IPS-15b (cell line): ENCODE measurements at regions not wholly inside any gene's neighbourhood (a gene's known extent, or its start where the extent isn't known, plus 50 kb on each side); places are given as distances from the start of the nearest gene placed in this dataset.
A peak's percentile ranks its signal among the peaks of the same experiment; 100 is the strongest.

ENCODE experiments used
- H3K27me3 ChIP-seq: one replicate; pipeline ENCODE4 v1.6.1; 2013; ENCODE audit warnings: low read length; ENCODE audit not compliant: control insufficient read depth, insufficient read depth
- H3K36me3 ChIP-seq: one replicate; pipeline ENCODE4 v1.6.1; 2013; ENCODE audit warnings: low read length; ENCODE audit not compliant: control insufficient read depth, insufficient read depth
- H3K4me1 ChIP-seq: one replicate; pipeline ENCODE4 v1.6.1; 2013; ENCODE audit warnings: mild to moderate bottlenecking, low read length; ENCODE audit not compliant: control insufficient read depth, insufficient read depth
- H3K4me3 ChIP-seq: one replicate; pipeline ENCODE4 v1.5.1; 2013; ENCODE audit warnings: low read depth, low read length
- H3K9ac ChIP-seq: one replicate; pipeline ENCODE4 v1.6.1; 2013; ENCODE audit warnings: low read depth, mild to moderate bottlenecking, low read length
- H3K9me3 ChIP-seq: one replicate; pipeline ENCODE4 v1.6.1; 2013; ENCODE audit warnings: mild to moderate bottlenecking, low read length; ENCODE audit not compliant: control insufficient read depth, insufficient read depth

GRCh38 chr2:172153156-172153555, 50.5 kb upstream of the DLX2 start:
- H3K9ac ChIP-seq = no peak overlapping the region
- no peak overlapping the region for H3K4me3 ChIP-seq
- H3K36me3 ChIP-seq = no peaks in the 10 kb centered on the region
- no peaks in the 10 kb centered on the region for H3K27me3 ChIP-seq
- H3K4me1 ChIP-seq = no peaks in the 10 kb centered on the region
- no peaks in the 10 kb centered on the region for H3K9me3 ChIP-seq

- no peaks in the 10 kb centered on the region for H3K4me1 ChIP-seq
- no peaks in the 10 kb centered on the region for H3K27me3 ChIP-seq
- H3K9me3 ChIP-seq = no peaks in the 10 kb centered on the region
- H3K36me3 ChIP-seq = no peaks in the 10 kb centered on the region
- no peak overlapping the region for H3K9ac ChIP-seq
- H3K4me3 ChIP-seq = no peak overlapping the region
Measured at GRCh38 chr2:172153757-172154156, 51.1 kb upstream of the DLX2 start.

GRCh38 chr2:172155752-172156151, 53.1 kb upstream of the DLX2 start:
- H3K4me1 ChIP-seq = no peaks in the 10 kb centered on the region
- H3K9ac ChIP-seq = no peak overlapping the region
- H3K36me3 ChIP-seq = no peaks in the 10 kb centered on the region
- H3K4me3 ChIP-seq = no peak overlapping the region
- H3K27me3 ChIP-seq = no peaks in the 10 kb centered on the region
- H3K9me3 ChIP-seq = no peaks in the 10 kb centered on the region

GRCh38 chr2:172160839-172161238, 58.1 kb upstream of the DLX2 start:
- H3K9ac ChIP-seq = no peak overlapping the region
- H3K27me3 ChIP-seq = no peaks in the 10 kb centered on the region
- no peaks in the 10 kb centered on the region for H3K4me1 ChIP-seq
- H3K36me3 ChIP-seq = no peaks in the 10 kb centered on the region
- no peak overlapping the region for H3K4me3 ChIP-seq
- no peaks in the 10 kb centered on the region for H3K9me3 ChIP-seq

GRCh38 chr2:172162225-172162733, 59.6 kb upstream of the DLX2 start:
- Histone ChIP-seq H3K27me3 (no peaks in the 10 kb centered on the region), H3K36me3 (no peaks in the 10 kb centered on the region), H3K4me3 (no peak overlapping the region), H3K9me3 (no peaks in the 10 kb centered on the region), H3K4me1 (no peaks in the 10 kb centered on the region), H3K9ac (no peak overlapping the region)

DNA sequence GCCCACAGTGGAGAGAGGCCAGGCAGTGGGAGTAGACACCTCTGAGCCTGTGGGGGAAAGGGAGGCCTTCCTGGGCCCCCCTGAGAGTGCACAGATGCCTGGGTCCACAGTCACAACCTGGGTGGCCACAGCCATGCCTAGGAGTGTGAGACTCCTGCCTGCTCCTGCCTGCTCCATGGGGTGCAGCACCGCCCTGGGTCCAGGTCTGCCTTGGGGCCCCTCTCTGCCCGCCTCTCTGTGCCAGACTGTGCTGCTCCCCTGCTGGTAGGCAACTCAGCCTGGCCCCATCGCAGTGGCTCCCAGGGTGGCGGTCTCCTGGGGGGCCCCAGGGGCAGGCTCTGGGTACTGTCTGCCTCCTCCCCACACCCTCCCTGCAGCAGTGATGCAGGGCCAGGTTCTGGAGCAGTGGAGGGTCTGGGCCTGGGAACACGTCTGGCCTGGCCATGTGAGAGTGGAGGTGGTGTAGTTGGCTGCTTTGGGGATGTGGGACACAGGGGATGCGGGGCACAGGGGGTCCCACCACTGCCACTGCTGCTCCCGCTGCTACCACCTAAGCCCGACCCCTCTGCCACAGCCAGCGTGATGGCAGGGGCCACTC, 60.1 kb upstream of the DLX2 start:
- no peaks in the 10 kb centered on the region for H3K27me3 ChIP-seq

GRCh38 chr2:172168917-172169346, 66.2 kb upstream of the DLX2 start:
- Histone ChIP-seq H3K9me3 (no peaks in the 10 kb centered on the region), H3K36me3 (no peaks in the 10 kb centered on the region), H3K4me1 (peaks cover 12% of the 10 kb centered on the region), H3K4me3 (no peak overlapping the region), H3K27me3 (peaks cover 3% of the 10 kb centered on the region), H3K9ac (no peak overlapping the region)

More for the DNA sequence above, 60.1 kb upstream of the DLX2 start:
- H3K9ac ChIP-seq = no peak overlapping the region
- H3K4me3 ChIP-seq = no peak overlapping the region
- H3K4me1 ChIP-seq = no peaks in the 10 kb centered on the region
- H3K9me3 ChIP-seq = no peaks in the 10 kb centered on the region
- H3K36me3 ChIP-seq = no peaks in the 10 kb centered on the region

- peaks cover 3% of the 10 kb centered on the region for H3K27me3 ChIP-seq
- no peak overlapping the region for H3K4me3 ChIP-seq
- no peaks in the 10 kb centered on the region for H3K9me3 ChIP-seq
- H3K9ac ChIP-seq = no peak overlapping the region
- H3K36me3 ChIP-seq = no peaks in the 10 kb centered on the region
- H3K4me1 ChIP-seq = peaks cover 12% of the 10 kb centered on the region
Measured at GRCh38 chr2:172169611-172170010, 66.9 kb upstream of the DLX2 start.

DNA sequence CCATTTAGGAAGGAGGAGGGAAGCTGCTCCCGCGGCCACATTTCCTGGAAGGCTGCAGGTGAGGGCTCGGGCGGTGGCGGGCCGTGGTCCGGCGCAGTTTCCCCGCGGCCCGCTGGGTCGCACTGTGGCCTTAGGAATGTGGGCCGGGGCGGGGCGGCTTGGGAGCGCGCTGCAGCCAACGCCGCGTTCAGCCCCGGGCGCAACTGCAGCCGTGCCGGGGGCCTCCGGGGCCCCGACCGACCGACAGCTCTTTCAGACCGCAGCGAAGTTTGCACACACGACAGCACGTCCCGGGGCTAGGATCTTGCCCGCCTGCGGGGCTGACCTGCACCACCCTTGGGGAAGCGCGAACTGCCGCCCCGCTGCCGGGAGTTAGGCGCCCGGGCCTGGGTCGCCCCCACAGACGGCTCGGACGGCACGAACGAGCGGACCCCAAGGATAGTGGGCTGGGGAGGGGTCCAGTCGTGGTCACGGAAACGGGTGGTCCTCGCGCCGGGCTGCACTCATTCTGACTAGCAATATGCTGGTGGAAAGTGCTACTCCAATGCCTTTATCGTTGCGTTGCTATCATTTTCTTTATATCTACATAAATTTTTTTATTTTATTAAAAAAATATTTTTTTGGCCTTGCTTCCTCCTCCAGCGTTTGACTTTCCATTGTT, 69.9 kb upstream of the DLX2 start:
- Histone ChIP-seq H3K4me1 (peaks cover 12% of the 10 kb centered on the region), H3K9ac (peak overlapping the region; percentile 50), H3K4me3 (peak overlapping the region; percentile 64), H3K27me3 (peaks cover 3% of the 10 kb centered on the region), H3K36me3 (no peaks in the 10 kb centered on the region), H3K9me3 (no peaks in the 10 kb centered on the region)

DNA sequence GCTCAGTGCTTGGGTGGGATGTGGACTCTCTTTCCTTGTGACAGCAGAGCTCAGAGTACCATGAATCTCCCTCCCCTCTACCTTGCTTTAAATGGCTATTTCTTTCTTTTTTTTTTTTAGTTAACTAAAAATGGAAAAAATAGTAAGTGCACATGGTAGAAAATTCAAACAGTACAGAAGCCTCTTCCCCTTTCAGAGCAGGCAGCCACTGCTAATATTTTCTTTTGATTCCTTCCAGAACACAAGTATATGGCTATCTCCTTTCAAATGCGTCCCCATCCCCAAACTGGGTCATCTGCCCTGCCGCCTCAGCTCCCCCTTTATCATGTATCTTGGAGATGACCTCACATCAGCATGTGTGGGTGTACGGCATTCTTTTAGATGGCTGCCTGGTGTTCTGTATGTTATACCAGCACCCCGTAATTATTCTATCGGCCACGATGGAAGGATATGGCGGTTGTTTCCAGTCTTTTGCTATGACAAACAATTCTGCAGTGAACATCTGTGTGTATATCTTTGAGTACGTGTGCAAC, 70.5 kb upstream of the DLX2 start:
- Histone ChIP-seq H3K9me3 (no peaks in the 10 kb centered on the region), H3K27me3 (peaks cover 3% of the 10 kb centered on the region), H3K36me3 (no peaks in the 10 kb centered on the region), H3K9ac (no peak overlapping the region), H3K4me3 (peak overlapping the region; percentile 64), H3K4me1 (peaks cover 12% of the 10 kb centered on the region)

DNA sequence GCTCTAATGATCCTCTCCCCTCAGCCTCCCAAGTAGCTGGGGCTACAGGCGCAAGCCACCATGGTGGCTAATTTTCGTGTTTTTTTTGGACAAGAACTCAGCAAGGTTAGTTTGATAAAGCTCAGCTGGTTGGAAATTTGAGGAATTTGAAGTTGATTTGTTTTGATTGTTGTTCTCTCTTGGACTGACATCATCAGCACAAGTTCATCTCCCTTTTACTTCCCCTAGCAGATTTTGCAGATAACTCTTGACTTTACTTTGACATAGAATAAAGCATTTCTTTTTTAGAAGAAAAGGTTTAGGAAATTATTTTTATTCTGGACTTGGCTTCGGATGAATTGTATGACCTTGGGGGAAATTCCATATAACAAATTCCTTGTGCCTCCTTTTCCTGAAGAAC, 74.9 kb upstream of the DLX2 start:
- no peak overlapping the region for H3K4me3 ChIP-seq

DNA sequence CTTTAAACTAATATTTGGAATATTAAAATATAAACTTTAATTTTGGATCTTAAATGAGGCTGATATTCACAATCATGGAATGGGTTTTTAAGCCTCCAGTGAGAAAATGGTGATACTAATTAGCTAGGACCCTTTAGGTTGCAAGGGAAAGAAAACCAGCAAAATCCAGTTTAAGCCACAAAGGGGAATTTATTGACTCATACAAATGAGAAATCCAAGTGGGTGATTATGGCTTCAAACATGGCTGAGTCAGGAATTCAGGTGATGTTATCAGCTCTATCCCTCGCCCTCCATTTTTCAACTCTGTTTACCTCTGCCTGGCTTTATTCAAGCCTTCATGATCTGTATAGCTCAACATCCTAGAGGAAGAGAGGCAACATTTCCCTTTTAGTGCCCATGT, 75.3 kb upstream of the DLX2 start:
- Histone ChIP-seq H3K4me1 (peaks cover 13% of the 10 kb centered on the region), H3K36me3 (no peaks in the 10 kb centered on the region), H3K9ac (no peak overlapping the region), H3K27me3 (peaks cover 6% of the 10 kb centered on the region), H3K4me3 (no peak overlapping the region), H3K9me3 (no peaks in the 10 kb centered on the region)

More for the DNA sequence above, 74.9 kb upstream of the DLX2 start:
- Histone ChIP-seq H3K36me3 (no peaks in the 10 kb centered on the region), H3K4me1 (peaks cover 14% of the 10 kb centered on the region), H3K9me3 (no peaks in the 10 kb centered on the region), H3K9ac (no peak overlapping the region), H3K27me3 (peaks cover 6% of the 10 kb centered on the region)
